ENCODE measurements at regions not wholly inside any gene's neighbourhood (a gene's known extent, or its start where the extent isn't known, plus 50 kb on each side); places are given as distances from the start of the nearest gene placed in this dataset.

- no peaks in the 10 kb centered on the region for H3K27me3 ChIP-seq (ENCODE audit: control insufficient read depth, insufficient read depth, low read length, poor library complexity, severe bottlenecking)
- H3K36me3 ChIP-seq (ENCODE audit: control insufficient read depth, insufficient read depth, low read length), result no peaks in the 10 kb centered on the region
- H3K4me1 ChIP-seq (ENCODE audit: control insufficient read depth, insufficient read depth, low read length), result peaks cover 4% of the 10 kb centered on the region
- H3K27ac ChIP-seq (ENCODE audit: low read depth, low read length), result no peak overlapping the region
- no peak for TF ChIP-seq CTCF (conservative IDR thresholded peaks at IDR 0.05)
- peaks cover 10% of the 10 kb centered on the region for H3K9me3 Mint-ChIP-seq
- H3K36me3 Mint-ChIP-seq (ENCODE audit: low read depth), result no peaks in the 10 kb centered on the region
- DNase-seq, result no peak
- H3K9me3 ChIP-seq (ENCODE audit: control insufficient read depth, low read length), result peaks cover 3% of the 10 kb centered on the region
- no peak overlapping the region for H3K4me3 Mint-ChIP-seq
- H3K4me3 ChIP-seq (ENCODE audit: low read length), result no peak overlapping the region
- H3K27ac Mint-ChIP-seq, result no peak overlapping the region
- peaks cover 35% of the 10 kb centered on the region for H3K4me1 Mint-ChIP-seq
- H3K27me3 Mint-ChIP-seq (ENCODE audit: insufficient read depth), result no peaks in the 10 kb centered on the region
- H3K9ac ChIP-seq (ENCODE audit: extremely low read depth, low read length, poor library complexity, severe bottlenecking), result no peak overlapping the region
- WGBS, 2 experiments (ENCODE audit: insufficient coverage in 1 of 2, insufficient read length in 1 of 2), result 91 to 95% methylated on average over 4 to 6 of the region's 6 CpGs
Measured at GRCh38 chr3:72015463-72015862, 230.5 kb upstream of the PROK2 start.

- Mint-ChIP-seq H3K4me1 (peaks cover 23% of the 10 kb centered on the region), H3K9me3 (peaks cover 2% of the 10 kb centered on the region), H3K27me3 (ENCODE audit: insufficient read depth) (no peaks in the 10 kb centered on the region), H3K36me3 (ENCODE audit: low read depth) (no peaks in the 10 kb centered on the region), H3K4me3 (no peak overlapping the region), H3K27ac (no peak overlapping the region)
- Histone ChIP-seq H3K27me3 (ENCODE audit: control insufficient read depth, insufficient read depth, low read length, poor library complexity, severe bottlenecking) (no peaks in the 10 kb centered on the region), H3K36me3 (ENCODE audit: control insufficient read depth, insufficient read depth, low read length) (no peaks in the 10 kb centered on the region), H3K4me3 (ENCODE audit: low read length) (no peak overlapping the region), H3K27ac (ENCODE audit: low read depth, low read length) (no peak overlapping the region), H3K9me3 (ENCODE audit: control insufficient read depth, low read length) (peaks cover 5% of the 10 kb centered on the region), H3K9ac (ENCODE audit: extremely low read depth, low read length, poor library complexity, severe bottlenecking) (no peak overlapping the region), H3K4me1 (ENCODE audit: control insufficient read depth, insufficient read depth, low read length) (peaks cover 4% of the 10 kb centered on the region)
- 89 to 91% methylated on average over 4 to 5 of the region's 5 CpGs for WGBS, 2 experiments (ENCODE audit: insufficient coverage in 1 of 2, insufficient read length in 1 of 2)
- no peak for DNase-seq
- TF ChIP-seq CTCF (conservative IDR thresholded peaks at IDR 0.05), result no peak
Measured at GRCh38 chr3:72013084-72013483, 228.1 kb upstream of the PROK2 start.

GRCh38 chr3:72012363-72012762 is 227.4 kb upstream of the PROK2 start:
- 96 to 97% methylated on average over 5 of the region's 5 CpGs for WGBS, 2 experiments (ENCODE audit: insufficient coverage in 1 of 2, insufficient read length in 1 of 2)
- Histone ChIP-seq H3K4me3 (ENCODE audit: low read length) (no peak overlapping the region), H3K27ac (ENCODE audit: low read depth, low read length) (no peak overlapping the region), H3K27me3 (ENCODE audit: control insufficient read depth, insufficient read depth, low read length, poor library complexity, severe bottlenecking) (no peaks in the 10 kb centered on the region), H3K9ac (ENCODE audit: extremely low read depth, low read length, poor library complexity, severe bottlenecking) (no peak overlapping the region), H3K4me1 (ENCODE audit: control insufficient read depth, insufficient read depth, low read length) (peaks cover under 1% of the 10 kb centered on the region), H3K9me3 (ENCODE audit: control insufficient read depth, low read length) (peaks cover 10% of the 10 kb centered on the region), H3K36me3 (ENCODE audit: control insufficient read depth, insufficient read depth, low read length) (no peaks in the 10 kb centered on the region)
- Mint-ChIP-seq H3K27ac (no peak overlapping the region), H3K27me3 (ENCODE audit: insufficient read depth) (no peaks in the 10 kb centered on the region), H3K4me3 (no peak overlapping the region), H3K36me3 (ENCODE audit: low read depth) (no peaks in the 10 kb centered on the region), H3K9me3 (peaks cover 2% of the 10 kb centered on the region), H3K4me1 (peaks cover 19% of the 10 kb centered on the region)
- no peak for TF ChIP-seq CTCF (conservative IDR thresholded peaks at IDR 0.05)
- no peak for DNase-seq
